GF-D8 (cell line): ENCODE measurements at regions not wholly inside any gene's neighbourhood (a gene's known extent, or its start where the extent isn't known, plus 50 kb on each side); places are given as distances from the start of the nearest gene placed in this dataset.

Source experiments
- DNase-seq: peaks from one replicate; lab custom pipeline; 2025; lab: John Stamatoyannopoulos, UW

DNA sequence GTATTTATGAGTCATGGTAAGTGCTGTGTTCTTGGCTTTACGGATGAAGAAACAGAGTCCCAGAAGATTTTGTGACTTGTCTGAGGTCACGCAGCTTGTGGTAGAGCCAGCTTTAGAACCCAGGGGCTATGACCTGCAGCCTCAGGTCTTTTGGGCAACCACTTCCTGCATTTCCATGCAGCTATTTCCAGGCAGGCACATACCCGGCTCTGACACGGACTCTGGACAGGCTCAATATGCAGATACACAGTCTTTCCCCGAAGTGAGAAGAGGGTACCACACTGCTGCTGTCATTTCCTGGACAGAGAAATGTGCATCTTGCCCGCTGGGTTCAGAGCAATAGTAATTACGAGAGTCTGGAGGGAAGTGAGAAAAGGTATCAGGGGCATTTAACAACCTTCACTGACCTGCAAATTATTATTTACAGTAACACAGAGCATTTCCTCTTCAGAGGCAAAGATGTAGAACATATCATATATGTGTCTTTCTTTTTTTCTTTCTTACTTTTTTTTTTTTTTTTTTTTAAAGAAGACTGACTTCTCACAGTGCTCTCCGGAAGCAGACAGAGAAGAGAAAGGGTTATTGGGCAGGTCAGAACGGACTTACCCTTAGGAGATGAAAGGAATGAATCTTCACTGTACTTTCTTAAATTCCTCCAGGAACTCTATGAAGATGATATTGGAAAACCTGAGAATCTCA, 185.1 kb downstream of the CLIC5 start:
- no peak for DNase-seq

GRCh38 chr6:45829873-45830272, 185.8 kb downstream of the CLIC5 start:
- DNase-seq = no peak

DNA sequence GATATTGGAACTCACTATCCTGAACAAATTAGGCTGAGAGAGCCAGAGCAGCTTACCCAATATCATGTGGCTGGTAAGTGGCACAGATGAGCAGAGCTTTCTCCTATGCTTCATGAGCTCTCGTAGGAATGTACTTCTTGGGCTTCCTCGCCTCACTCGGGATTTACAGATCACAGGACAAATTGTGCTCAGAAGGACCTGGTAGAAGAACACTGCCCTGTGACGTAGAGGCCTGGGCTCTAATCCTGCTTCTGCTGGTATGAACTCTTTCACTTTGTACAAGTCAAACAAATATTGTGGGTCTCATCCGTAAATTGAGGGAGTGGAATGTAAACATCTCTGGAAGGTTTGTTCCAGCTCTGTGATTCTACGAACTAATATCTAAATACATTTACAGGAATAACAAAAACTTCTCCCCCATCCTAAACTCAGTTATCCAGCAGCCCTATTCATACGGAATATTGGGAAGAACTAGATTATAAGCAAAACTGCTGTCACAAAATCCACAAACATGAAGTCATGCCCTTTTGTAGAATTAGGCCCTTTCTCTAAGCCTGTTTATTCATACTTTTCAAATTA, 187.6 kb downstream of the CLIC5 start:
- DNase-seq = no peak

GRCh38 chr6:45822873-45823272, 192.8 kb downstream of the CLIC5 start:
- no peak for DNase-seq

DNA sequence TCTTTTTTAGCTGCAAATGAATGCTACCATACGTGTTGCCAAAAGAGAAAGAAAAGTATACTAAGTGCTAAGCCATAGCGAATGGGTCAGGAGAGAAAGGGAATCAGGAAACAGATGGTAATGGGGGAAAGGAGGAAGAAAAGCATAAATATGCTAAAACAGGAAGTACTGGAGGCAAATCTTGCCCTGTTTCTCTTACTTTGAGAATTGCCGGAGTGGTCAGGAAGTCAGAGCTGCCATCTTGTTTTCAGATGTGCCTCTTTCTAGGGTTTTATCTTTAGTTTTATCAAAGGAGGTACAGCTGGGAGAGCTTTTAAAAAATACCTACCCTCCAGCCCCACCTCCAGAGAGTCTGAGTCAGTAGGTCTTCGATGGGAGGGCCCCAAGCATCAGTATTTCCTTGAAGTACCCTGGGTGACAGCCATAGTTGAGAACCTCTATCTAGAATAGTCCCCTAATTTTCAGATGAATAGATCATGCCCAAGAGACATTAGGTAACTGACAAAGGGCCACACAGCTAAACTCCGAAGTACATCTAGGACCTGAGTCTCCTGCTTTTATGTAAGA, 193.3 kb downstream of the CLIC5 start:
- DNase-seq = peak; percentile 39

DNA sequence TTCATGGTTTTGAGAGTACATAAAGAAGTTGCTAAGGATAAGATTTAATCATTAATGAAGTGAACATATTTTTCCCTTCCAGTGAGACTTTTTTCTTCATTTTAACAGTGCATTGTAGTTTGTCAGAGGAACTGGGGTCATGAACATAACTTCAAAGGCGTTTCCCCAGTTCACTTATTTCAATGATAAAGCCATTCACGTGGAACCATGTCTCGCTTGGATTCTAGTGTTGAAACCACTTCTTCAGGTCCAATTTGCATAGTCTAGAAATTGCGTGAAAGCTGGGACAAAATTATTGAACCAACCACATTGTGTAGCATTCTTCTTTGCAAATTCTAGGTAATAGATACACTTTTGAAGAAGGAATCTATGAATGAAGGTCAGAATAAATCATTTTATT, 197.0 kb downstream of the CLIC5 start:
- DNase-seq = no peak

DNA sequence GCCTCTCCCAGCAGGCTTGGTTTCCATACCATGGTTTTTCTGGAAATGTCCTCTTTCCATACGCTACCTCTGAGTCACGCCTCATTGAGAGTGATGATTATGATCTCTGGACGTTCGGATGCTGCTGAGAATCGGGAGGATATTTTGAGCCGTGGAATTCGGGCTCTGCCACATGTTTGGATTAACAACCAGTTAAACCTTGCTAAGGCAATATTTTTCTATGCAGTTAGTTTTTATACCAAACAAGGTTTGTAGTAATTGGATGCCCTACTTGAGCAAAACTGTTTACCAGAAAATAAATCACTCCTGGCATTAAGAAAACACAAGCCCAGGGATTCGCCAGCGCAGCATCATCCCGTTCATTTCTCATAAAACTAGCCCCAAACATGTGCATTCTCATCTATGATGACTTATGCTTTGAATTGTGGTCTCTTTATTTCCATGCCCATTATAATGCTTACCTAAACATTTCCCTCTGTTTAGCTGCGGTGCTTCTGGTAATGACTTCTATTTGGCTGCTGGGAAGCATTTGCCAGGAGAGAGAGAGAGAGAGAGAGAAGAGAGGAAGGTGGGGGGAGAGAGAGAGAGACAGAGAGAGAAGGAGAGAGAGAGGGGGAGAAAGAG, 198.9 kb downstream of the CLIC5 start:
- no peak for DNase-seq

GRCh38 chr6:45815466-45816125, 200.1 kb downstream of the CLIC5 start:
- no peak for DNase-seq

- DNase-seq = no peak
These were observed 200.9 kb downstream of the CLIC5 start for GRCh38 chr6:45814772-45815171.

DNA sequence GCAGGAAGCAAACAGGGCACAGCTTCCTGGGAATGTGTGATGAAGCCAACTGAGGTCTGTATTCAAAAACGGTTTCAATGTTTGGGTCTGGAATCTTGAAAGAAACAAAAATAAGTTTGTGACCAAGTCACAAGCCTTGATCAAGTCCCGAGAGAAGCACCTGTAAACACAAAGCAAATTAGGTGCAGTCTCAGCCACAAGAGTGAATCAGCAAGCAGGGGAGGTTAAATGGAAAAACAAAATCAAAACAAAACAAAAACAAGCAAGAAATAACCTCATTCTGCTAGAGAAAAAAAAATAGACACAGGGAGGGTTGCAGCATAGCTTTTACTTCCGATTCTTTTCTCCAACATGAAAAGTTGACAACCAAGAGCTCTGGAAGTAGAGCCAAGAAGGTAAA, 201.7 kb downstream of the CLIC5 start:
- no peak for DNase-seq

DNA sequence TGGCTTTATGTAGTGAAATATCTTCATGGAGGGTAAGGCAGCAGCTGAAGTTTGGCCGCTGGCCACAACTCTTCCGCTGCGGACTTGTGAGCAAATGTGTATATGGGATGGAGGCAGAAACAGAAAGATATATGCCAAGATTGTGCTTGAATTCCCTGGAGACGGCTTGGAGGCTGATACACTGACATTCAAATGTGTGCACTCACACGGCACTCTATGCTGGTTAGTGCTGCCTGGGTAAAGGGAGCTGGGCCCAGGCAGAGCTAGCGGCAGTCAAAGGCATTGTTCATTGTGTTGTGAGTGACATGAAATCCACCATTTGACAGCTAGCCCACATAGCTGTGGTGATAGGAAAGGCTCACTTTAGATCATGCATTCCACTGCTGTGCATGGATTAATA, 202.7 kb downstream of the CLIC5 start:
- no peak for DNase-seq

- DNase-seq = no peak
These were observed 206.7 kb downstream of the CLIC5 start for GRCh38 chr6:45808917-45809316.

DNA sequence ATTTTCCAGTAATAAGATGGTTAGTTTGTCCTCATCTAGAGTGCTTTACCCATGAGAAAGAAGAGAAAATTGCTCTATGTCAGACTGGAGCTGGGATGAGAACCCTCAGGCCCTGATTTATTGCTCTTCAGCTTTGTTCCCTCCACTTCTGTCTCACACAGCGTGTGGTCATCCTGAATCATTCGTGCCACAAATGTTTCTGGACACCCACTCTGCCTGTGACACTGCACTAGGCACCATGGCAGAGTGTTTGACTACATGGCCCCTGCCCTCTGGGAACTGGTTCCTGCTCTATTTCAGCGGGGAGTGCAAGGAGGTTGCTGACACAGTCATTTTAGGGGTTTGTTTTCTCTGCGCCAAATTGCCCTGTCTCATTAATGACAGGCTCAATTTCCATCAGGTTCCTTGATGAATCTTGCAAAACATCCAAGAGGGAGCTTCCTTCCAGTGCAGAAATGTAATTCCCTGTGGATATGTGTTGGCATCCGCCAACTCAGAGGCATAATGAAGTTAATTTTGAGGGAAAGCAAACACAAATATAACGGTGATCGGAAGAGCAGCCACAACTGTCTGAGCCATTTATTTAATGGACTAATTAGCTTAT, 207.5 kb downstream of the CLIC5 start:
- DNase-seq = no peak

DNA sequence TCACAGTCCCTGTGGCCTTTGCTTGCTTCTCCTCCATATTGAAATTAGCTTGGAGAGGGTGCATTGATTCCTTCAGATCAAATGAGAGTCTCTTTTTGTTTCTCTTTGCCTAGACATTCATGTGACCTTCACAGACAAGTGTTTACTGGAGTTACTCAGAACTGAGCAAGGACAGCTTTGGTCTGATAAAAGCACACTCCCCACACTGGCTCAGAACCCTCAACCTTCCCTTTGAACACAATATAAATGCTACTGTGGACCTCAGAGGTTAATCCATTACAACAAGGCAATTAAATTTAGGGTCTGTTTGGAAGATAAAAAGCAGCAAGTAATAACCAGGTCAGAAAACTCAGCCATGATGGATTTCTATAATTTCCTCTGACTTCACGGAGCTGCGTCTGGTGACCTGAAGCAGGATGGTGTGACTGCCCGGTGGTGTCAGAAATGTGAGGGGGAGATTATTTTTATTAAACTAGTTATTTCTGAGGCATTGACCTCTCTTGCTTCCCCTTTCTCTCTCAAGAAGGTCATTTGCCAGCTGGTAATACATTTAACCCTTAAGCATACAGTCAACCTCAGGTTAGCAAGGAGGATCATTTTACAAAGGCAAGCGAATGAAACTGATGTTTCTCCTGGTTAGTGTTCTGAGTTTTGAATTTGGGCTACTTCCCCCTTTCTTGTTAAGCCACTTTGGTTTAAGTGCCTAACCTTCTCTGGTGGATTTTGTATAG, 208.2 kb downstream of the CLIC5 start:
- DNase-seq = no peak

DNA sequence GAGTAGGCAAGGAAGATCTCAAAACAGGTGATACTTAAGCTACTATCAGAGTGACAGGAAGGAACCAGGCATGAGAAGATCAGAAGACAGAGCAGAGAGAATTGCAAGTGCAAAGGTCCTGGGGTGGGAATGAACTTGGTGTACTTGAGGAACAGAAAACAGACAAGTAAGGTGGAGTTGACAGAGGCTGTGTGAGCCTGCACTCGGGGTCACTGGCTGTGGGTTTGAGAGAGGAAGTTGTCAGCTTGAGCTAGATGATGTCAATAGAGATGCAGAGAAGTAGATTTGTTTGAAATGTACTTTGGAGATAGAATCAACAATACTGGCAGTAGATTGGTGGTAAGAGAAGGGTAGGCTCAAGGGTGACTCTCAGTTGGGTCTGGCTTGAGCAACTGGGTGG, 209.5 kb downstream of the CLIC5 start:
- no peak for DNase-seq

- no peak for DNase-seq
These were observed 212.6 kb downstream of the CLIC5 start for GRCh38 chr6:45803071-45803470.

GRCh38 chr6:45801471-45802289, 214.0 kb downstream of the CLIC5 start:
- DNase-seq = no peak

DNA sequence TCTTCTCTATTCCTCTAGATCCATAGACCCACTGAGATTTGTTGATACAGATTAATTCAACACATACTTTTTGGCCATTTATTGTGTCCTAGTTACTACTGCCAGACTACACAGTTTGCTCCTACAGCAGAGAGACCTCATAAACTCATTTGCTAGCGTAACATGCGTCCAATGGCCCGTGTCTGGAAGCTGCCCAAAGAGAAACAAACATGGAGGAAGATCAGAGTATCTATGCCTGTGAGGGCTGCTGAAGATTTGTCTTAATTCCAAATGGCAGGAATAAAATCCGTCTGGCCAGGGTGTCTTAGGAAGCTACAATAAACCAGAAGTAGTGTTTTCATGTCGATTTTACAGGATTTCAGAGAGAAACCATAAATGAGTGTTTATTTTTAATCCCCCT, 214.7 kb downstream of the CLIC5 start:
- no peak for DNase-seq

DNA sequence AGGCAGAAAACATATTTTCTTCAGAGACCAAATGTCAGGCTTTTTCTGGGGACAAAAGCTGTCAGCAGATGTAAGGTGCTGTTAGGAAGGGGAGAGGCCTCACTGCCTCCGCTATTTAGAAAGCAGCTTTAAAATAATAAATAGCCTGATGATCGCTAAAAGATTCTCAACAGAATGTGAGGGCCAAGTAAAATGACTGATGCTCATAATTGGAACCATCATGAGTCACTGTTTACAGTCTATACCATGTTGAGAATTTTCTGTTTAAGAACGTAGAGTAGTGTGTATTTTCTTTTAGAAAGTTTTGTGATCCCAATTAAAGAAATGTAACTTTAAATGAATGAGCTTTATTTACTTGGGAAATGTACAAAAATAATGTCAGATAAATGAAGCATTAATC, 220.0 kb downstream of the CLIC5 start:
- no peak for DNase-seq

DNA sequence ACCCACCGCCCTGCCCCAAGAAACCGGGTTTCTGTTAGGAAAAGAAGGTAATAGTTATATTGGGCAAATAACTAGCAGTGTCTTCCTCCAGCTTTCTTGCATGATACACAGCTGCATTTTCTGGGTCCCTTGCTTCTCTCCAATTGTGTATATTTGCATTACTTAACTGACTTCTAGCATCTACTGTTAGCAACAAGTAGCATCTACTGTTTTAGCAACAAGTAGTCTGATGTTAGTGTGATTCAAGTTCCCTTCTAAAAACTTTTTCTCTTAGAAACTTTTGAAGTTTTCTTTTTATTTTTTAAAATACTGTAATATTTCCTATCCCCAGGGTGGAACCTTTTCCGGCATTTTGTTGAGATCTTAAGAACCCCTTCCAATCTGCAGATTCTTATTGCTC, 221.2 kb downstream of the CLIC5 start:
- DNase-seq = no peak
